DMS79 treated with DMSO at 0.1 percent for 48 hours (cell line): ENCODE measurements at regions not wholly inside any gene's neighbourhood (a gene's known extent, or its start where the extent isn't known, plus 50 kb on each side); places are given as distances from the start of the nearest gene placed in this dataset.

Experiments
- DNase-seq: peaks from one replicate; lab custom pipeline; 2025; lab: John Stamatoyannopoulos, UW

- DNase-seq, result no peak
Observed at GRCh38 chr15:49751191-49751590, 130.3 kb downstream of the DTWD1 start.

- no peak for DNase-seq
Observed at GRCh38 chr15:49751751-49752150, 130.9 kb downstream of the DTWD1 start.

GRCh38 chr15:49752517-49752916 lies 131.7 kb downstream of the DTWD1 start:
- DNase-seq, result no peak

- DNase-seq, result no peak
Observed at GRCh38 chr15:49758456-49758855, 137.6 kb downstream of the DTWD1 start.

GRCh38 chr15:49758856-49759255 lies 138.0 kb downstream of the DTWD1 start:
- no peak for DNase-seq

- DNase-seq, result no peak
Observed at GRCh38 chr15:49760749-49761148, 139.9 kb downstream of the DTWD1 start.

- DNase-seq, result no peak
Observed at GRCh38 chr15:49769225-49769624, 148.4 kb downstream of the DTWD1 start.

- no peak for DNase-seq
Observed at GRCh38 chr15:49789436-49789835, 168.6 kb downstream of the DTWD1 start.

GRCh38 chr15:49793943-49794342 lies 173.1 kb downstream of the DTWD1 start:
- DNase-seq, result no peak

- no peak for DNase-seq
Observed at GRCh38 chr15:49801796-49802195, 180.9 kb downstream of the DTWD1 start.
